ENCODE measurements at regions not wholly inside any gene's neighbourhood (a gene's known extent, or its start where the extent isn't known, plus 50 kb on each side); places are given as distances from the start of the nearest gene placed in this dataset.

DNA sequence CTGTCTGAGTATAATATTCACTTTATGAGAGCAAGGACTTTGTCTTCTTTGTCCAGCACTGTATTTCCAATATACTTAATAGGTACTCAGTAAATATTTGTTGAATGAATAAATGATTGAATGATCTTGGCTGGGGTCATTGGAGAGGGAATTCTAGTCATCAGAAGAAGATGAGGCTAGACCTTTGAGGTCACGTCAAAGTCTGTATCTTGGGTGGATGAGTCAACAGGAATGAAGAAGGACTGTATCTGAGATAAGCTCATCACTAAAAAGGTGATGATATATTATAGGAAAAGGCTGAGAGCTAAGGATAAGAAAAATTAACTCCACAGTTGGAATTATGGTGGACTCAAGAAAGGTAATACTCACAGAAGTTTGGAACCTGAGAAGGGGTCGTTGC, 125.1 kb upstream of the MAGI3 start:
- DNase-seq (ENCODE audit: extremely low spot score), result no peak
- TF ChIP-seq ZNF384 (IDR thresholded peaks at IDR 0.05) (no peak), CTBP1 (IDR thresholded peaks at IDR 0.05; ENCODE audit: borderline replicate concordance) (no peak), FOXM1 (IDR thresholded peaks at IDR 0.05; ENCODE audit: borderline replicate concordance) (no peak), L3MBTL2 (conservative IDR thresholded peaks at IDR 0.05) (no peak)
- POLR2A ChIA-PET, result no interaction called here
- CTCF ChIA-PET, result interaction anchor here (0.7 kb wide), 1 partner anchor 112 kb away, joined by 3 read pairs; no protein-coding TSS in a partner anchor

DNA sequence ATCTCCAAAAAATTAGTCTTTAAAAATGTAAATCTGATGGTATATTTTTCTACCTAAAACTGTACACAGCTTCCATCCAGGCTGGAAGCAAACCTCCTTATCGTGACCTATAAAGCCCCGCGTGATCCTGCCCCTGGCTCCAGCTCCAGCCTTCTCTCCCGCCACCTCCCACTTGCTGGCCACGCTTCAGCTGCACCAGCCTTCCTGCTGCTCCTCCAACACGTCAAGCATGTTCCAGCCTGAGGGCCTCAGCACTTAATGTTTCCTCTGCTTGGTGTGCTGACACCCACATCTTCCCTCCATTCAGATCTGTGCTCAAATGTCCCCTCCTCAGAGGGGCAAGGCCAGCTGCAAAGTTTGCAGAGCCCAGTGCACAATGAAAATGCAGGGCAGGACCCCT, 123.5 kb upstream of the MAGI3 start:
- TF ChIP-seq L3MBTL2 (conservative IDR thresholded peaks at IDR 0.05), result no peak
- no peak for TF ChIP-seq FOXM1 (IDR thresholded peaks at IDR 0.05; ENCODE audit: borderline replicate concordance)
- TF ChIP-seq SUZ12 (IDR thresholded peaks at IDR 0.05), result no peak
- TF ChIP-seq LEF1 (IDR thresholded peaks at IDR 0.05; ENCODE audit: borderline replicate concordance), result no peak
- TF ChIP-seq FOXA1 (IDR thresholded peaks at IDR 0.05), result no peak
- TF ChIP-seq ELF4 (IDR thresholded peaks at IDR 0.05), result no peak
- no peak for TF ChIP-seq TARDBP (IDR thresholded peaks at IDR 0.05)
- TF ChIP-seq PKNOX1 (IDR thresholded peaks at IDR 0.05), result no peak
- no peak for TF ChIP-seq CTBP1 (IDR thresholded peaks at IDR 0.05; ENCODE audit: borderline replicate concordance)
- no peak for TF ChIP-seq HDGF (IDR thresholded peaks at IDR 0.05; ENCODE audit: borderline replicate concordance)
- TF ChIP-seq FOXK2 (IDR thresholded peaks at IDR 0.05), result no peak
- TF ChIP-seq ARNT (IDR thresholded peaks at IDR 0.05), result no peak
- TF ChIP-seq SP1 (IDR thresholded peaks at IDR 0.05), result no peak
- no peak for TF ChIP-seq BHLHE40 (IDR thresholded peaks at IDR 0.05; ENCODE audit: borderline replicate concordance)
- TF ChIP-seq NFRKB (IDR thresholded peaks at IDR 0.05), result no peak
- CTCF ChIA-PET, result no interaction called here
- POLR2A ChIA-PET, result no interaction called here
- DNase-seq (ENCODE audit: extremely low spot score), result no peak

GRCh38 chr1:113269168-113269963, 120.9 kb upstream of the MAGI3 start:
- CTCF ChIA-PET, result interaction anchor here (0.6 kb wide), 2 partner anchors 10 to 143 kb away, joined by 3 read pairs; no protein-coding TSS in a partner anchor
- peak; percentile 35 for DNase-seq (ENCODE audit: extremely low spot score)
- TF ChIP-seq LEF1 (IDR thresholded peaks at IDR 0.05; ENCODE audit: borderline replicate concordance) (no peak), PKNOX1 (IDR thresholded peaks at IDR 0.05) (peak; percentile 76)
- POLR2A ChIA-PET, result interaction anchor here (0.8 kb wide), 1 partner anchor 21 kb away, joined by 3 read pairs; no protein-coding TSS in a partner anchor

GRCh38 chr1:113271039-113271438, 119.3 kb upstream of the MAGI3 start:
- POLR2A ChIA-PET, result no interaction called here

DNA sequence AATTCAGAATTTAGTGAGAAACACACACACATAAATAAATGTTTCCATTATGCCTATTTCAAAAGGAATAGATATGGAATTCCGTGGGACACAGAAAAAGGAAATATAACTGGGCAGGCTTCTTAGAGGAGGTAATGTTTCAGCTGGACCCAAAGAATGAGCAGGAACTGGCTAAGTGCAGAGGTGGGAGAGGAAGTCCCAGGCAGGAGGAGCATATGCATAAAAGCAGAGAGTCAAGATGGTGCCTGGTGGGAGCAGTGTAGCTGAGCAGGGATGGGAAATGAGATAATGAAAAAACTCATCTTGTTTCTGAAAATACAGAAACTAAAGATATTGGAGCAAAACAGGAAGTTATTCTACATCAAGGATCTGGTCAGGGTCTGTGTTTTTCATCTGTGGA, 115.2 kb upstream of the MAGI3 start:
- DNase-seq (ENCODE audit: extremely low spot score), result no peak
- TF ChIP-seq HDGF (IDR thresholded peaks at IDR 0.05; ENCODE audit: borderline replicate concordance), result no peak
- TF ChIP-seq FOXK2 (IDR thresholded peaks at IDR 0.05), result no peak
- no peak for TF ChIP-seq TARDBP (IDR thresholded peaks at IDR 0.05)
- TF ChIP-seq SP1 (IDR thresholded peaks at IDR 0.05), result no peak
- TF ChIP-seq BHLHE40 (IDR thresholded peaks at IDR 0.05; ENCODE audit: borderline replicate concordance), result no peak
- no peak for TF ChIP-seq ELF4 (IDR thresholded peaks at IDR 0.05)
- no peak for TF ChIP-seq FOXM1 (IDR thresholded peaks at IDR 0.05; ENCODE audit: borderline replicate concordance)
- no peak for TF ChIP-seq SUZ12 (IDR thresholded peaks at IDR 0.05)
- no peak for TF ChIP-seq NFRKB (IDR thresholded peaks at IDR 0.05)
- TF ChIP-seq L3MBTL2 (conservative IDR thresholded peaks at IDR 0.05), result no peak
- TF ChIP-seq LEF1 (IDR thresholded peaks at IDR 0.05; ENCODE audit: borderline replicate concordance), result no peak
- no peak for TF ChIP-seq PKNOX1 (IDR thresholded peaks at IDR 0.05)
- TF ChIP-seq CTBP1 (IDR thresholded peaks at IDR 0.05; ENCODE audit: borderline replicate concordance), result no peak
- no peak for TF ChIP-seq FOXA1 (IDR thresholded peaks at IDR 0.05)
- no peak for TF ChIP-seq ARNT (IDR thresholded peaks at IDR 0.05)
- no peak for TF ChIP-seq ZNF384 (IDR thresholded peaks at IDR 0.05)
- ChIA-PET POLR2A (no interaction called here), CTCF (no interaction called here)

More at GRCh38 chr1:113271039-113271438, 119.3 kb upstream of the MAGI3 start:
- TF ChIP-seq ARNT (IDR thresholded peaks at IDR 0.05) (no peak), SP1 (IDR thresholded peaks at IDR 0.05) (no peak), FOXA1 (IDR thresholded peaks at IDR 0.05) (no peak), CTBP1 (IDR thresholded peaks at IDR 0.05; ENCODE audit: borderline replicate concordance) (no peak)
- CTCF ChIA-PET, result no interaction called here
- DNase-seq (ENCODE audit: extremely low spot score), result no peak

DNA sequence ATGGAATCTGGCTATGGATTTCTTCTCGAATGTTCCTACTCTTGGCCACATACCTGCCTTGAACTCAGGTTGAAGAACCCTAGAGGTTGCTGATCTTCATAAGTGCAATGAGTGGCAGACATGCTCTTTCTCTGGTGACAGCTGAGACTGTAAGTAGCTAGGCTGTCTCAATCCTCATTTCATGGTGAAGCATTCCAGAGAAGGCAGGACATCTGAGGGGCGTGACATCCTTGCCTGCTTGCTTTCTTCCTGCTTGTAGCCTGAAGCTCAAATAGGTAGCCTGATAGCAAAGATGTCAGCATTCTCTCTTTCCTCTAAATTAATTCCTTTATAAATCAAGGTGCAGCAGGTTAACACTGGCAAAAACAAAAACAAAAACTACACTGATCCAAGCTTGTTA, 114.6 kb upstream of the MAGI3 start:
- no peak for DNase-seq (ENCODE audit: extremely low spot score)
- CTCF ChIA-PET, result no interaction called here
- TF ChIP-seq FOXM1 (IDR thresholded peaks at IDR 0.05; ENCODE audit: borderline replicate concordance) (no peak), ELF4 (IDR thresholded peaks at IDR 0.05) (no peak), LEF1 (IDR thresholded peaks at IDR 0.05; ENCODE audit: borderline replicate concordance) (no peak), ARNT (IDR thresholded peaks at IDR 0.05) (no peak), NFRKB (IDR thresholded peaks at IDR 0.05) (no peak)
- POLR2A ChIA-PET, result no interaction called here

DNA sequence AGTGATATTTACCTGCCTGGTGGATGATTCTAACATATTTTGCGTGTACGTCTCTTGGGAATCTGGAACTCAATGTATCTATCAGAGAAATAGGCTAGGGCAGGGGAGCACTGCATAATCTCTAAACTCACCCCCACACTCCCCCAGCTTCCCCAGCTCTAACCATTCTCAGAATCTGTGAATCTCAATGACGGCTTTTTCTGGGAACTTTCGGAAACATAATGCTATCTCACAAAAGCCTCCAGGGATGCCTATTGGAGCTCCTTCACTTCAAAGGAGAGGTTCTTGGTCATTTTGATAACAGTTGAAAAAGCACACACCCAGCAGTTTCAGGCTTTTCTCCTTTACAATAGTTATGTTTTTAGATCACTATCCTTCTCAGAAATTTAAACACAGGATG, 113.8 kb upstream of the MAGI3 start:
- no peak for DNase-seq (ENCODE audit: extremely low spot score)
- no peak for TF ChIP-seq TARDBP (IDR thresholded peaks at IDR 0.05)
- TF ChIP-seq FOXK2 (IDR thresholded peaks at IDR 0.05), result no peak
- TF ChIP-seq ARNT (IDR thresholded peaks at IDR 0.05), result no peak
- no peak for TF ChIP-seq SP1 (IDR thresholded peaks at IDR 0.05)
- TF ChIP-seq CTBP1 (IDR thresholded peaks at IDR 0.05; ENCODE audit: borderline replicate concordance), result no peak
- TF ChIP-seq NFRKB (IDR thresholded peaks at IDR 0.05), result no peak
- no peak for TF ChIP-seq FOXM1 (IDR thresholded peaks at IDR 0.05; ENCODE audit: borderline replicate concordance)
- no peak for TF ChIP-seq ELF4 (IDR thresholded peaks at IDR 0.05)
- TF ChIP-seq FOXA1 (IDR thresholded peaks at IDR 0.05), result no peak
- TF ChIP-seq SUZ12 (IDR thresholded peaks at IDR 0.05), result no peak
- TF ChIP-seq HDGF (IDR thresholded peaks at IDR 0.05; ENCODE audit: borderline replicate concordance), result no peak
- TF ChIP-seq BHLHE40 (IDR thresholded peaks at IDR 0.05; ENCODE audit: borderline replicate concordance), result no peak
- TF ChIP-seq LEF1 (IDR thresholded peaks at IDR 0.05; ENCODE audit: borderline replicate concordance), result no peak
- no peak for TF ChIP-seq PKNOX1 (IDR thresholded peaks at IDR 0.05)
- no peak for TF ChIP-seq L3MBTL2 (conservative IDR thresholded peaks at IDR 0.05)
- no peak for TF ChIP-seq ZNF384 (IDR thresholded peaks at IDR 0.05)
- ChIA-PET POLR2A (no interaction called here), CTCF (no interaction called here)

Data from HEK293T (cell line).